Stimulated activated effector memory CD8-positive, alpha-beta T cell treated with anti-CD3 and anti-CD28 coated beads, Interleukin-12 subunit alpha, Interleukin-12 subunit beta, amount 100 ng/mL, for 72 hours (primary cell): ENCODE measurements at regions not wholly inside any gene's neighbourhood (a gene's known extent, or its start where the extent isn't known, plus 50 kb on each side); places are given as distances from the start of the nearest gene placed in this dataset.
"Not testable (repeated sequence)": the region's sequence is repeated elsewhere in the genome, so short reads cannot be mapped to it uniquely, and the experiment has no call there.

ENCODE experiments used
- ATAC-seq: fragments of 150-1000 bp; cut with Tn5 transposase; 2 replicates; pipeline ENCODE4 v1.10.0; 2021
- DNase-seq, 2 donors: peaks; one replicate each; pipeline ENCODE4 v3.0.0; 2021 to 2022; ENCODE audit warnings: low spot score in 2 of 2
- H3K27ac Mint-ChIP-seq: one replicate; pipeline ENCODE4 v1.8.0; 2022; ENCODE audit warnings: mild to moderate bottlenecking, mixed read lengths
- H3K36me3 Mint-ChIP-seq: one replicate; pipeline ENCODE4 v1.8.0; 2022; ENCODE audit warnings: mild to moderate bottlenecking, mixed read lengths
- H3K4me1 Mint-ChIP-seq: one replicate; pipeline ENCODE4 v1.8.0; 2022; ENCODE audit warnings: mixed read lengths
- H3K4me3 Mint-ChIP-seq: one replicate; pipeline ENCODE4 v1.8.0; 2022; ENCODE audit warnings: mild to moderate bottlenecking, mixed read lengths
- H3K9me3 Mint-ChIP-seq: one replicate; pipeline ENCODE4 v1.8.0; 2022; ENCODE audit warnings: mixed read lengths

GRCh38 chr3:557972-558371 is 361.4 kb downstream of the CHL1 start:
- H3K36me3 Mint-ChIP-seq, result no peaks in the 10 kb centered on the region
- H3K9me3 Mint-ChIP-seq, result peaks cover 12% of the 10 kb centered on the region
- no peak for ATAC-seq
- no peak overlapping the region for H3K4me3 Mint-ChIP-seq
- DNase-seq, result no peak
- H3K4me1 Mint-ChIP-seq, result no peaks in the 10 kb centered on the region
- no peak overlapping the region for H3K27ac Mint-ChIP-seq

DNA sequence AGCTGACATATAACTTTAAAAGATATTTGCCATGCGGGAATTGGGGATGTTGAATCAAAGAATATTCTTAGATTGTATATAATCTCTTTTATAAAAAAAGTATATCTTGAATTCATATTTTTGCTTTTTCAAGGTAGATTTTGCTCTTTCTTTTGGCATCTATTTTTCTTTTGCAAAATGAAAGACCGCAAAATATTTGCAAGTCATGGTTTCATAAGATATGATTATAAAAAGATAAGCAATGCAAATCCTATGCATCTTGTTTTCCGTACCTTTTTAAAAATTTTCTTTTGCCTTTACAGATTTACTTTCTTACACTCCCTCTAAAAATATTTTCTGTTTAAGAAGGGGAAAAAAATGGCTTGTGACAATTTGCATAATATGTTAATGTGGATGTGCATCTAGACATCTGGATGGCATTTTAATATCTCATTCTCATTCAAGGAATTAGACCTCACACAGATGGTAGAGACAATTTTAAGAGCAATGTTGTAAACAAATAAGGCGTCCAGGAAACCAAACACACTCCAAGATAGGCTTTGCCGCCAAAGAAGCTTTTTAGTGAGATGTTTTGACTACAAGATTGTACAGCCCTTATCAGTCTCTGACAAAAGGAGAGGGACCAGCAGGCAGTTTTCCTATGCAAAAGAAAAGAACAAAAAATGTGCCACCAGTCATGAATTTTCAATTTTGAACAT is 371.1 kb downstream of the CHL1 start:
- DNase-seq (no peak), ATAC-seq (no peak)
- H3K4me1 Mint-ChIP-seq, result no peaks in the 10 kb centered on the region
- H3K4me3 Mint-ChIP-seq, result no peak overlapping the region
- peaks cover 21% of the 10 kb centered on the region for H3K9me3 Mint-ChIP-seq
- no peak overlapping the region for H3K27ac Mint-ChIP-seq
- H3K36me3 Mint-ChIP-seq, result no peaks in the 10 kb centered on the region

DNA sequence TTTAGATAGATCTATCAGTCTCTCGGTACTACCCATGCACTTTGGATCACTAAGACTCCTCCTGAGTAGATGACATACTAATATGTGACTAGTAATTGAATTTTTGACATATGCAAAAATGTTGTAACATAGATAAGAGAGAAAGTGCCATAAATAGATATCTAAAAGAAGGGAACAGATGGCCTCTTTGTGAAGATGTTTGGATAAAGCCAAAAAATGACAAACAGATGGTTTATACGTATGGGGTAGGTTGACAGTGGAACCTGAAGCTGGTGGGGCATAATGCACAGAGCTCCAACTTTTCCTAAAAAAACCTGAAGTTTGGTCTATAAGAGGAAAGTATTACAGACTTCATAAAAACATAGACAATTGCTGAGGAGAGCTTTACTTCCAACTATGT is 383.0 kb downstream of the CHL1 start:
- not testable (repeated sequence) for ATAC-seq, H3K36me3 Mint-ChIP-seq, H3K27ac Mint-ChIP-seq, DNase-seq, H3K4me3 Mint-ChIP-seq, H3K4me1 Mint-ChIP-seq
- H3K9me3 Mint-ChIP-seq, result peaks cover 18% of the 10 kb centered on the region

- not testable (repeated sequence) for DNase-seq, ATAC-seq, H3K9me3 Mint-ChIP-seq, H3K4me1 Mint-ChIP-seq, H3K36me3 Mint-ChIP-seq, H3K4me3 Mint-ChIP-seq, H3K27ac Mint-ChIP-seq
Observed at GRCh38 chr3:589066-589465, 392.5 kb downstream of the CHL1 start.

DNA sequence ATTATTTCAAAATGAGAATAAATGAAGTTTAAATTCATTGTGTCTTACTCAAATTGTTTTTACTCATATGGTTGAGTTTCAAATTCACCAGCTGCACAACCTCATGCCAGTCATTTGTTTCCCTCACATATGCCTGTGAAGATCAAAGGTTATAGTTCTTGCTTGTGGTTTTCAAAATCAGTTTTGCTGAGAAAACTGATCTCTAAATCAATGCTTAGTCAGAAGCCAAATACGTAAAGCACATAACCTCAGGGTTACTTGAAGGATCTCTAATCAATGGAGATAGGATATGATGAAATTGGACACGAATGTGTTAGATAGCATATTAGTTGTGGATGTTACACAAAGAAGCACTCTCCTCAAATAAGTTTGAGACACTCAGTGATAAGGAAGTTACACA is 400.7 kb downstream of the CHL1 start:
- H3K9me3 Mint-ChIP-seq, H3K27ac Mint-ChIP-seq, H3K4me1 Mint-ChIP-seq, ATAC-seq, H3K36me3 Mint-ChIP-seq, H3K4me3 Mint-ChIP-seq, DNase-seq: not testable (repeated sequence)

DNA sequence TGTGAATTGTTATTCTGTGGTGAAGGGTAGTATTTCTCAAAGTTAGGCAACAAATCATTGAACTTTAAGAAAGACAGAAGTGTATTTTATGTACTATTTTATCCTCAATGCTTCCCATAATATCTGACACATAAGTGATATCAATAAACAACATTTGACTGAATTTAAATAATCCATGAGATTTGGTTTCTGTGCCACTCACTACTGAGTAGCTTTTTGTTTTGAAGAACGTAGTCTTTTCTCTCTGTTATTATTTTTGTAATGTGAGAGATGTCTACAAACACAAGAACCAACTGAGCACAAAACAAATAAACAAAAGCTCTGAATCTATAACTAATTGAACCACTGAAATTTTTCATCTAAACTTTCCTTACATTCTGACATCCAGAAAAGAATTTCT is 401.2 kb downstream of the CHL1 start:
- H3K4me3 Mint-ChIP-seq, H3K9me3 Mint-ChIP-seq, H3K4me1 Mint-ChIP-seq, H3K27ac Mint-ChIP-seq, ATAC-seq, DNase-seq, H3K36me3 Mint-ChIP-seq: not testable (repeated sequence)

DNA sequence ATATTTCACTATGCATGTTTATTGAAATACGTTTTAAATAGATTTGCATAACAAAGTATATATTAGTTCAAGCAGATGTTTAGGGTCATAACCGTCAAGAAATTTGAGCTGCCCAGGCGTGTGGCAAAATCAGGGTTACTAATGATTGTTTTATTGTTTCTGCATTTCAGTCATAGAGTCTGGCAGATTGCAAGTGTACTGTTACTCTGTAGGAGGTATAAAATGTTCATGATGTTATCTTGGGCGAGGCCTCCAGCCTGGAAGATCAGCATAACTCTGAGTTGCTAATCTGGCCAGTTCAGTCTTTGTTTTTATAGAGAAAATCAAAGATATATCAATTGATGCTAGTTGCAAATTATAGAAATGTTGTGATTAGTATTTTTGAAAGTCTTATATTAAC is 410.9 kb downstream of the CHL1 start:
- not testable (repeated sequence) for DNase-seq, H3K4me3 Mint-ChIP-seq, H3K4me1 Mint-ChIP-seq, ATAC-seq, H3K9me3 Mint-ChIP-seq, H3K27ac Mint-ChIP-seq, H3K36me3 Mint-ChIP-seq

DNA sequence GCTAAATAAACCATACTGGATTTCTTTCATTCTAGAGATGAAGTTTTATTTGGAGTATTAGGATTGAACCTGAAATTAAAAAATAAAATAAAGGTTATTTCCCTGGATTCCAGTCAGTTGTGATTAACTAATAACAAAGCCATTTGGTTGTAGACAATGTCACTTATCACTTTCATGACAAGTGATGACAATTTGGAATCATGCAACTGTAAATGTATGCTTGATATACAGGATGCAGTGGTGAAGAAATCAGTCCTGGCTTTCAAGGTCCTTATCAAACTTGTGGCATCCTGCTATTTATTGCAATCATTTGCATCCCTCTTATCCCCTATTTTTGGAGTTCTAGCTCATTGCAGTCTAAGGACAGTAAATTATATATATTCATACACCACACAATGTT is 425.2 kb downstream of the CHL1 start:
- Mint-ChIP-seq H3K4me3 (no peak overlapping the region), H3K9me3 (peaks cover 10% of the 10 kb centered on the region), H3K36me3 (no peaks in the 10 kb centered on the region), H3K27ac (no peak overlapping the region), H3K4me1 (no peaks in the 10 kb centered on the region)
- DNase-seq (no peak), ATAC-seq (no peak)

GRCh38 chr3:622314-622713 is 425.8 kb downstream of the CHL1 start:
- ATAC-seq, result no peak
- H3K27ac Mint-ChIP-seq, result no peak overlapping the region
- no peak overlapping the region for H3K4me3 Mint-ChIP-seq
- DNase-seq, result no peak
- H3K36me3 Mint-ChIP-seq, result no peaks in the 10 kb centered on the region
- H3K4me1 Mint-ChIP-seq, result no peaks in the 10 kb centered on the region
- peaks cover 10% of the 10 kb centered on the region for H3K9me3 Mint-ChIP-seq

GRCh38 chr3:623914-624545 is 427.5 kb downstream of the CHL1 start:
- no peaks in the 10 kb centered on the region for H3K4me1 Mint-ChIP-seq
- no peak overlapping the region for H3K4me3 Mint-ChIP-seq
- no peak overlapping the region for H3K27ac Mint-ChIP-seq
- no peaks in the 10 kb centered on the region for H3K36me3 Mint-ChIP-seq
- DNase-seq (no peak), ATAC-seq (no peak)
- H3K9me3 Mint-ChIP-seq, result peaks cover 15% of the 10 kb centered on the region

- no peak overlapping the region for H3K27ac Mint-ChIP-seq
- ATAC-seq (no peak), DNase-seq (peak in 1 of 2 donors; percentile 50)
- H3K36me3 Mint-ChIP-seq, result no peaks in the 10 kb centered on the region
- no peaks in the 10 kb centered on the region for H3K4me1 Mint-ChIP-seq
- H3K9me3 Mint-ChIP-seq, result peaks cover 15% of the 10 kb centered on the region
- no peak overlapping the region for H3K4me3 Mint-ChIP-seq
Observed at GRCh38 chr3:632571-633170, 436.1 kb downstream of the CHL1 start.

- no peaks in the 10 kb centered on the region for H3K36me3 Mint-ChIP-seq
- ATAC-seq, result no peak
- no peak overlapping the region for H3K27ac Mint-ChIP-seq
- H3K4me1 Mint-ChIP-seq, result no peaks in the 10 kb centered on the region
- peaks cover 9% of the 10 kb centered on the region for H3K9me3 Mint-ChIP-seq
- no peak overlapping the region for H3K4me3 Mint-ChIP-seq
- no peak for DNase-seq
Observed at GRCh38 chr3:634511-634910, 437.9 kb downstream of the CHL1 start.

GRCh38 chr3:635393-635792 is 438.8 kb downstream of the CHL1 start:
- Mint-ChIP-seq H3K27ac (no peak overlapping the region), H3K4me1 (no peaks in the 10 kb centered on the region), H3K4me3 (no peak overlapping the region), H3K9me3 (peaks cover 12% of the 10 kb centered on the region), H3K36me3 (no peaks in the 10 kb centered on the region)
- DNase-seq (no peak), ATAC-seq (no peak)

DNA sequence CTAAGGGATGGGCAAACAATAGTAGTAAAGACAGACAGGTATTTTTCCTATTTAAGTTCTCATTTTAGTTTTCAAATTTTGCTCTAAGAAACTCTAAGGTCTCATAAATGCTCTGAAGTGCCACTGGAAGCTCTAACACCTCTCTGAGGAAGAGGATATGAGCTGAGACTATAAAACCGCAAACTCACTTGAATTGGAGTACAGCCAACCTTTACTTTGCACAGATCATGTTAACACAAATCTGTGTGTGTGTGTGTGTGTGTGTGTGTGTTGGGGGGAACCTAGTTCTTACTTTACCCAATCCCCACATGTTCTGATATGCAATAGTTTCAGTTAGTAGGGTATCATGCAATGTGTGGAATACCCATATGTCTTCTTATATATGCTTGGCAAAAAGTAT is 446.8 kb downstream of the CHL1 start:
- no peaks in the 10 kb centered on the region for H3K4me1 Mint-ChIP-seq
- no peak for ATAC-seq
- DNase-seq, result no peak
- peaks cover 23% of the 10 kb centered on the region for H3K9me3 Mint-ChIP-seq
- no peak overlapping the region for H3K27ac Mint-ChIP-seq
- H3K4me3 Mint-ChIP-seq, result no peak overlapping the region
- no peaks in the 10 kb centered on the region for H3K36me3 Mint-ChIP-seq

GRCh38 chr3:655824-656223 is 437.0 kb upstream of the CNTN6 start:
- no peak for DNase-seq
- no peak for ATAC-seq
- H3K4me3 Mint-ChIP-seq, result no peak overlapping the region
- H3K4me1 Mint-ChIP-seq, result no peaks in the 10 kb centered on the region
- H3K36me3 Mint-ChIP-seq, result no peaks in the 10 kb centered on the region
- H3K9me3 Mint-ChIP-seq, result peaks cover 9% of the 10 kb centered on the region
- no peak overlapping the region for H3K27ac Mint-ChIP-seq

DNA sequence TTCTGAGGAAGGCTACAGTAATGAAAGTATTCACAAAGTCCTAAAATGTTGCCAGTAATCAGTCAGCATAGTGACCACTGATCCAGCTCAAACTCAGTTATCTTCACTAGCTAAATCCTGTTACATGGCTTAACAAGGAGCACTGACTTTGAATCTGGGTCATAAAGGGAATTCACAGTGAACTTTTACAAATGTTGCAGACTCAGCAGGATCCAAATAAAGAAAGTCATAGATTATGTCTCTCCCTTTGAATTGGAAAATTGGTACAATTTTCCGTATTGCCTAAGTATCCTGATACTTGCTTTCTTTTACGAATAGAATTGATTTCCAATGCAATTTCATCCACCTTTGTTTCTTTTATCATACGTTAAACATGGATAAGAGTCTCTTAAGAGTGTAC is 431.5 kb upstream of the CNTN6 start:
- no peak for ATAC-seq
- DNase-seq, result no peak
- Mint-ChIP-seq H3K4me3 (no peak overlapping the region), H3K36me3 (no peaks in the 10 kb centered on the region), H3K9me3 (peaks cover 6% of the 10 kb centered on the region), H3K27ac (no peak overlapping the region), H3K4me1 (no peaks in the 10 kb centered on the region)
